Endodermal cell (in vitro differentiated cells): ENCODE measurements at regions not wholly inside any gene's neighbourhood (a gene's known extent, or its start where the extent isn't known, plus 50 kb on each side); places are given as distances from the start of the nearest gene placed in this dataset.

ENCODE experiments used
- DNase-seq: peaks from one replicate; pipeline ENCODE4 v3.0.0-alpha.2; 2017
- H3K27ac ChIP-seq: 2 replicates; pipeline ENCODE4 v1.5.1; 2013; ENCODE audit warnings: mild to moderate bottlenecking, low read depth, low read length, moderate library complexity
- H3K27me3 ChIP-seq: 2 replicates; pipeline ENCODE4 v1.6.1; 2013; ENCODE audit warnings: mild to moderate bottlenecking, low read length, moderate library complexity; ENCODE audit not compliant: insufficient read depth, control insufficient read depth, poor library complexity, severe bottlenecking
- H3K36me3 ChIP-seq: 2 replicates; pipeline ENCODE4 v1.7.0; 2013; ENCODE audit warnings: mild to moderate bottlenecking, low read length, moderate library complexity; ENCODE audit not compliant: control insufficient read depth, insufficient read depth
- H3K4me1 ChIP-seq: one replicate; pipeline ENCODE4 v1.7.0; 2013; ENCODE audit warnings: low read length; ENCODE audit not compliant: control insufficient read depth, insufficient read depth
- H3K4me3 ChIP-seq: 2 replicates; pipeline ENCODE4 v1.5.1; 2013; ENCODE audit warnings: mild to moderate bottlenecking, low read length, moderate library complexity
- H3K9ac ChIP-seq: 2 replicates; pipeline ENCODE4 v1.6.1; 2013; ENCODE audit warnings: mild to moderate bottlenecking, low read length, moderate library complexity; ENCODE audit not compliant: poor library complexity, severe bottlenecking; ENCODE audit errors: extremely low read depth
- H3K9me3 ChIP-seq: 2 replicates; pipeline ENCODE4 v1.6.1; 2013; ENCODE audit warnings: mild to moderate bottlenecking, low read length, moderate library complexity; ENCODE audit not compliant: control insufficient read depth
- H3K27ac Mint-ChIP-seq: 2 replicates; pipeline ENCODE4 v1.8.0; 2020; ENCODE audit warnings: mixed read lengths
- H3K27me3 Mint-ChIP-seq: 2 replicates; pipeline ENCODE4 v1.8.0; 2021; ENCODE audit warnings: mild to moderate bottlenecking, mixed read lengths; ENCODE audit not compliant: insufficient read depth
- H3K36me3 Mint-ChIP-seq: 2 replicates; pipeline ENCODE4 v1.8.0; 2020; ENCODE audit warnings: low read depth, mixed read lengths
- H3K4me1 Mint-ChIP-seq: 2 replicates; pipeline ENCODE4 v1.8.0; 2020; ENCODE audit warnings: mixed read lengths
- H3K4me3 Mint-ChIP-seq: 2 replicates; pipeline ENCODE4 v1.8.0; 2020; ENCODE audit warnings: mild to moderate bottlenecking, moderate library complexity, mixed read lengths
- H3K9me3 Mint-ChIP-seq: 2 replicates; pipeline ENCODE4 v1.8.0; 2020; ENCODE audit warnings: mild to moderate bottlenecking, mixed read lengths
- CTCF ChIP-seq: fragments of 200-600 bp; sonication (generic); conservative IDR thresholded peaks from 2 replicates; pipeline ENCODE4 v1.5.0; 2021; ENCODE audit warnings: antibody characterized with exemption, mild to moderate bottlenecking
- WGBS, 2 experiments: methylation state at CpG; one replicate each; pipeline versions ENCODE4 v1.1.5 to v1.1.7; 2013; ENCODE audit warnings: missing lambda C conversion rate in 2 of 2, mixed read lengths in 1 of 2; ENCODE audit not compliant: insufficient coverage in 1 of 2, insufficient read length in 1 of 2; 5-methylcytosine and 5-hydroxymethylcytosine counted together

GRCh38 chr4:128658214-128658631 is 151.3 kb upstream of the JADE1 start:
- 98% methylated on average over 4 of the region's 4 CpGs; no CpG with 5 or more reads in 1 of the 2 experiments for WGBS, 2 experiments
- Histone ChIP-seq H3K4me1 (no peaks in the 10 kb centered on the region), H3K9ac (no peak overlapping the region), H3K27me3 (no peaks in the 10 kb centered on the region), H3K36me3 (no peaks in the 10 kb centered on the region), H3K9me3 (peaks cover 16% of the 10 kb centered on the region), H3K27ac (no peak overlapping the region), H3K4me3 (no peak overlapping the region)
- H3K9me3 Mint-ChIP-seq: peaks cover 19% of the 10 kb centered on the region
- H3K27ac Mint-ChIP-seq: no peak overlapping the region
- peaks cover 1% of the 10 kb centered on the region for H3K36me3 Mint-ChIP-seq
- no peak overlapping the region for H3K4me3 Mint-ChIP-seq
- TF ChIP-seq CTCF: no peak
- no peaks in the 10 kb centered on the region for H3K27me3 Mint-ChIP-seq
- DNase-seq: no peak
- H3K4me1 Mint-ChIP-seq: peaks cover 19% of the 10 kb centered on the region

- H3K36me3 Mint-ChIP-seq: peaks cover 1% of the 10 kb centered on the region
- no peak overlapping the region for H3K27ac Mint-ChIP-seq
- peaks cover 22% of the 10 kb centered on the region for H3K4me1 Mint-ChIP-seq
- Histone ChIP-seq H3K4me3 (no peak overlapping the region), H3K9ac (no peak overlapping the region), H3K9me3 (peaks cover 16% of the 10 kb centered on the region), H3K4me1 (no peaks in the 10 kb centered on the region), H3K27ac (no peak overlapping the region), H3K27me3 (no peaks in the 10 kb centered on the region), H3K36me3 (no peaks in the 10 kb centered on the region)
- H3K4me3 Mint-ChIP-seq: no peak overlapping the region
- DNase-seq: no peak
- H3K9me3 Mint-ChIP-seq: peaks cover 19% of the 10 kb centered on the region
- no peaks in the 10 kb centered on the region for H3K27me3 Mint-ChIP-seq
- 93 to 99% methylated on average over 2 to 4 of the region's 4 CpGs for WGBS, 2 experiments
- TF ChIP-seq CTCF: no peak
Measured at GRCh38 chr4:128657638-128658037, 151.9 kb upstream of the JADE1 start.

- Histone ChIP-seq H3K27ac (peak overlapping the region; percentile 9), H3K4me1 (no peaks in the 10 kb centered on the region), H3K9me3 (peaks cover 22% of the 10 kb centered on the region), H3K9ac (no peak overlapping the region), H3K4me3 (peak overlapping the region; percentile 77), H3K27me3 (no peaks in the 10 kb centered on the region), H3K36me3 (no peaks in the 10 kb centered on the region)
- 88 to 93% methylated on average over 2 to 3 of the region's 3 CpGs for WGBS, 2 experiments
- peaks cover 23% of the 10 kb centered on the region for H3K4me1 Mint-ChIP-seq
- H3K36me3 Mint-ChIP-seq: peaks cover 1% of the 10 kb centered on the region
- no peaks in the 10 kb centered on the region for H3K27me3 Mint-ChIP-seq
- peaks cover 19% of the 10 kb centered on the region for H3K9me3 Mint-ChIP-seq
- no peak for DNase-seq
- TF ChIP-seq CTCF: no peak
- H3K4me3 Mint-ChIP-seq: no peak overlapping the region
- H3K27ac Mint-ChIP-seq: no peak overlapping the region
Measured at GRCh38 chr4:128654465-128654864, 155.0 kb upstream of the JADE1 start.
